Heart right ventricle (tissue), 16 donors: ENCODE measurements at regions not wholly inside any gene's neighbourhood (a gene's known extent, or its start where the extent isn't known, plus 50 kb on each side); places are given as distances from the start of the nearest gene placed in this dataset.

Experiments
- ATAC-seq, 8 donors: fragments of 200-7000 bp; cut with Tn5 transposase; one replicate each; pipeline ENCODE4 v1.9.1; 2020; ENCODE audit warnings: mild to moderate bottlenecking in 8 of 8, moderate library complexity in 8 of 8, moderate number of reproducible peaks in 1 of 8
- DNase-seq, 2 donors: peaks; one replicate each; pipeline ENCODE4 v3.0.0-alpha.2; 2020
- H3K27ac ChIP-seq, 10 donors: fragments of 200-600 bp; sonication (generic) in 2 of 10; one replicate each; pipeline versions ENCODE4 v1.5.0 to v1.8.0; 2020 to 2022; ENCODE audit warnings: mild to moderate bottlenecking in 3 of 10
- H3K27me3 ChIP-seq, 7 donors: fragments of 200-600 bp; one replicate each; pipeline ENCODE4 v1.8.0; 2021 to 2022; ENCODE audit warnings: mild to moderate bottlenecking in 2 of 7
- H3K36me3 ChIP-seq, 9 donors: fragments of 200-600 bp; sonication (generic) in 1 of 9; one replicate each; pipeline versions ENCODE4 v1.5.0 to v1.8.0; 2020 to 2022; ENCODE audit warnings: mild to moderate bottlenecking in 2 of 9
- H3K4me1 ChIP-seq, 9 donors: fragments of 200-600 bp; sonication (generic) in 1 of 9; one replicate each; pipeline versions ENCODE4 v1.5.0 to v1.8.0; 2020 to 2022; ENCODE audit warnings: mild to moderate bottlenecking in 4 of 9
- H3K4me3 ChIP-seq, 10 donors: fragments of 200-600 bp; sonication (generic) in 2 of 10; one replicate each; pipeline versions ENCODE4 v1.5.0 to v1.8.0; 2020 to 2022; ENCODE audit warnings: mild to moderate bottlenecking in 7 of 10, moderate library complexity in 2 of 10
- H3K9me3 ChIP-seq, 11 donors: fragments of 200-600 bp in 10 of 11; sonication (generic) in 2 of 11; one replicate each; pipeline versions ENCODE4 v1.5.0 to v1.8.0; 2013 to 2022; ENCODE audit warnings: mild to moderate bottlenecking in 2 of 11, control low read depth in 1 of 11, moderate library complexity in 1 of 11
- CTCF ChIP-seq, 9 donors: fragments of 200-600 bp; sonication (generic) in 2 of 9; IDR thresholded peaks; one replicate each; pipeline versions ENCODE4 v1.5.0 to v1.8.0; 2021 to 2022; ENCODE audit warnings: antibody characterized with exemption in 9 of 9, mild to moderate bottlenecking in 5 of 9, moderate library complexity in 1 of 9
- WGBS, 2 donors: extraction: QIAGEN DNeasy Blood & Tissue Kit; methylation state at CpG; one replicate each; pipeline ENCODE4 v1.1.7; 2013; ENCODE audit warnings: inconsistent platforms in 1 of 2; 5-methylcytosine and 5-hydroxymethylcytosine counted together
- intact Hi-C, 10 donors: fragments of 100-400 bp; cut with DNase I; formaldehyde crosslinking; loops; one replicate each; pipeline versions ENCODE4 v1.11.1 to v1.14.2; 2022
- donor health status: Arrhythmogenic right ventricular cardiomyopathy.
- donor health status: ischemic (EF 13 %, LVEDD 7.1; RV severe dilation, severe dysfunction).
- donor health status: healthy with polysubstance abuse.
- donor health status: DM: no; HTN: yes; CAD: no.
- donor health status: DM: no; HTN: no; CAD: no.
- donor health status: ischemic (EF 25% LVEDD 6.9; RV normal size, moderate dysfunction).
- donor health status: ischemic (EF 25% LVEDD 5.7; RV mildly dilated, moderate dysfunction).
- donor health status: healthy.
- donor health status: DM: yes; HTN: yes; CAD: no.
- donor health status: Ischemic cardiomyopathy.
- donor health status: ischemic (EF 35%, LVEDD 5.7; RV mildly dilated, moderate dysfunction).
- donor health status: nonischemic (EF 11% LVEDD 7.7; RV severe dilation, severe dysfunction).
- donor health status: DM: yes; HTN: yes; CAD: no.
- donor health status: PGD.
- donor health status: ischemic (EF 29% LVEDD 5.4; RV normal size, mild dysfunction).
- donor health status: nonischemic (EF 23%, LVEDD 6.1; RV moderate dilation, normal function).

- TF ChIP-seq CTCF (IDR thresholded peaks at IDR 0.05): no peak
- WGBS, 2 donors: 95 to 97% methylated on average over 2 of the region's 2 CpGs
- no peak overlapping the region for H3K27ac ChIP-seq
- H3K4me1 ChIP-seq: peaks cover 0 to 25% (median 11%) of the 10 kb centered on the region in 9 donors
- H3K27me3 ChIP-seq: no peaks in the 10 kb centered on the region
- intact Hi-C loops: no loop called here
- ATAC-seq (no peak), DNase-seq (no peak)
- peaks cover 0 to 3% (median 0%) of the 10 kb centered on the region in 11 donors for H3K9me3 ChIP-seq
- H3K4me3 ChIP-seq: no peak overlapping the region
- H3K36me3 ChIP-seq: no peaks in the 10 kb centered on the region
Observed at GRCh38 chr1:222890716-222891115, 75.9 kb downstream of the DISP1 start.

- ATAC-seq: no peak
- no peaks in the 10 kb centered on the region for H3K27me3 ChIP-seq
- no peak for DNase-seq
- TF ChIP-seq CTCF (IDR thresholded peaks at IDR 0.05): no peak
- H3K36me3 ChIP-seq: no peaks in the 10 kb centered on the region
- H3K4me3 ChIP-seq: no peak overlapping the region
- peaks cover 0 to 26% (median 11%) of the 10 kb centered on the region in 9 donors for H3K4me1 ChIP-seq
- H3K9me3 ChIP-seq: peaks cover 0 to 3% (median 0%) of the 10 kb centered on the region in 11 donors
- intact Hi-C loops: no loop called here
- peak overlapping the region in 3 of 10 donors; percentile 16 to 67 (median 48) for H3K27ac ChIP-seq
Observed at GRCh38 chr1:222891578-222891977, 76.7 kb downstream of the DISP1 start.

GRCh38 chr1:222892137-222892769 is 77.4 kb downstream of the DISP1 start:
- no peak overlapping the region for H3K4me3 ChIP-seq
- peak in 1 of 2 donors; percentile 20 for DNase-seq
- peaks cover 0 to 32% (median 11%) of the 10 kb centered on the region in 9 donors for H3K4me1 ChIP-seq
- no peak for TF ChIP-seq CTCF (IDR thresholded peaks at IDR 0.05)
- H3K9me3 ChIP-seq: peaks cover 0 to 3% (median 0%) of the 10 kb centered on the region in 11 donors
- ATAC-seq: peak in 6 of 8 donors; percentile 23 to 82 (median 65)
- WGBS, 2 donors: 68 to 75% methylated on average over 8 of the region's 8 CpGs
- no peaks in the 10 kb centered on the region for H3K36me3 ChIP-seq
- no peaks in the 10 kb centered on the region for H3K27me3 ChIP-seq
- H3K27ac ChIP-seq: peak overlapping the region in 4 of 10 donors; percentile 16 to 67 (median 47)
- intact Hi-C loops: no loop called here

GRCh38 chr1:222893255-222893654 is 78.4 kb downstream of the DISP1 start:
- Histone ChIP-seq H3K27ac (no peak overlapping the region), H3K27me3 (no peaks in the 10 kb centered on the region), H3K4me3 (no peak overlapping the region), H3K4me1 (peaks cover 0 to 42% (median 13%) of the 10 kb centered on the region in 9 donors), H3K36me3 (no peaks in the 10 kb centered on the region), H3K9me3 (peaks cover 0 to 3% (median 0%) of the 10 kb centered on the region in 11 donors)
- no peak for TF ChIP-seq CTCF (IDR thresholded peaks at IDR 0.05)
- ATAC-seq: peak in 2 of 8 donors; percentile 66 to 68
- 93 to 94% methylated on average over 13 of the region's 13 CpGs for WGBS, 2 donors
- intact Hi-C loops: no loop called here
- DNase-seq: peak in 1 of 2 donors; percentile 10
